PFSK-1 (cell line): ENCODE measurements at regions not wholly inside any gene's neighbourhood (a gene's known extent, or its start where the extent isn't known, plus 50 kb on each side); places are given as distances from the start of the nearest gene placed in this dataset.

Experiments
- FOXP2 ChIP-seq: optimal IDR thresholded peaks from 2 replicates; pipeline ENCODE3; 2011; ENCODE audit warnings: borderline replicate concordance, control low read depth, inconsistent platforms; ENCODE audit not compliant: insufficient read depth; ENCODE audit errors: extremely low read length, extremely low read depth
- POLR2AphosphoS5 ChIP-seq: IDR thresholded peaks from 2 replicates; pipeline ENCODE4 v1.6.1; 2012; ENCODE audit warnings: low read depth, mild to moderate bottlenecking, control low read depth, low read length, moderate library complexity
- REST ChIP-seq, 2 experiments: IDR thresholded peaks; 2 replicates each; pipeline versions ENCODE4 v1.6.1 to v1.8.0; 2011 to 2012; ENCODE audit warnings: low read depth in 2 of 2, low read length in 2 of 2, control low read depth in 1 of 2, inconsistent platforms in 1 of 2, mild to moderate bottlenecking in 1 of 2, moderate library complexity in 1 of 2; ENCODE audit not compliant: insufficient read depth in 1 of 2
- SIN3A ChIP-seq: IDR thresholded peaks from 2 replicates; pipeline ENCODE4 v1.6.1; 2012; ENCODE audit warnings: mild to moderate bottlenecking, low read length, moderate library complexity, borderline replicate concordance; ENCODE audit not compliant: insufficient read depth
- TAF1 ChIP-seq: IDR thresholded peaks from 2 replicates; pipeline ENCODE4 v1.6.1; 2012; ENCODE audit warnings: low read length, control low read depth, borderline replicate concordance; ENCODE audit not compliant: insufficient read depth

- TF ChIP-seq FOXP2 (no peak), TAF1 (no peak), SIN3A (no peak), POLR2AphosphoS5 (no peak), REST (IDR thresholded peaks at IDR 0.05; ENCODE audit: insufficient read depth in 1 of 2, low read depth in 2 of 2, low read length in 2 of 2) (no peak)
Observed at GRCh38 chr22:47239474-47239860, 477.0 kb downstream of the TBC1D22A start.

GRCh38 chr22:47238690-47239473, 476.4 kb downstream of the TBC1D22A start:
- no peak for TF ChIP-seq POLR2AphosphoS5

GRCh38 chr22:47237890-47238480, 475.5 kb downstream of the TBC1D22A start:
- TF ChIP-seq SIN3A (no peak), FOXP2 (no peak), TAF1 (no peak), POLR2AphosphoS5 (no peak), REST (IDR thresholded peaks at IDR 0.05; ENCODE audit: insufficient read depth in 1 of 2, low read depth in 2 of 2, low read length in 2 of 2) (no peak)

GRCh38 chr22:47236718-47237117, 474.3 kb downstream of the TBC1D22A start:
- TF ChIP-seq REST (IDR thresholded peaks at IDR 0.05; ENCODE audit: insufficient read depth in 1 of 2, low read depth in 2 of 2, low read length in 2 of 2) (no peak), TAF1 (no peak), POLR2AphosphoS5 (no peak), FOXP2 (no peak), SIN3A (no peak)

- no peak for TF ChIP-seq POLR2AphosphoS5
- TF ChIP-seq FOXP2 = no peak
- TF ChIP-seq TAF1 = no peak
- no peak for TF ChIP-seq REST (IDR thresholded peaks at IDR 0.05; ENCODE audit: insufficient read depth in 1 of 2, low read depth in 2 of 2, low read length in 2 of 2)
- no peak for TF ChIP-seq SIN3A
Observed at GRCh38 chr22:47236161-47236560, 473.7 kb downstream of the TBC1D22A start.
